Left ventricle myocardium inferior (tissue), 1 donor: ENCODE measurements at regions not wholly inside any gene's neighbourhood (a gene's known extent, or its start where the extent isn't known, plus 50 kb on each side); places are given as distances from the start of the nearest gene placed in this dataset.

ENCODE experiments used
- DNase-seq: peaks from one replicate; pipeline ENCODE4 v3.0.0-alpha.2; 2020
- H3K27ac ChIP-seq: fragments of 200-600 bp; replicated peaks from 2 replicates; pipeline ENCODE4 v1.8.0; 2021
- H3K27me3 ChIP-seq: fragments of 200-600 bp; 2 replicates; pipeline ENCODE4 v1.8.0; 2021; ENCODE audit warnings: low read depth
- H3K36me3 ChIP-seq: fragments of 200-600 bp; 2 replicates; pipeline ENCODE4 v1.8.0; 2021
- H3K4me1 ChIP-seq: fragments of 200-600 bp; 2 replicates; pipeline ENCODE4 v1.8.0; 2021
- H3K4me3 ChIP-seq: fragments of 200-600 bp; 2 replicates; pipeline ENCODE4 v1.8.0; 2021; ENCODE audit warnings: mild to moderate bottlenecking, moderate library complexity
- H3K9me3 ChIP-seq: fragments of 200-600 bp; replicated peaks from 2 replicates; pipeline ENCODE4 v1.8.0; 2021
- intact Hi-C: fragments of 100-400 bp; cut with micrococcal nuclease; formaldehyde crosslinking; loops from one replicate; pipeline ENCODE4 v1.11.0; 2022
- TF ChIP-seq, protein P1 (sequence below): fragments of 200-600 bp; IDR thresholded peaks from 2 replicates; pipeline ENCODE4 v1.8.0; 2021; ENCODE audit warnings: antibody characterized with exemption, mild to moderate bottlenecking, borderline replicate concordance
- donor health status: DM: no; HTN: yes; CAD: no; lungs with severe emphysema.

DNA sequence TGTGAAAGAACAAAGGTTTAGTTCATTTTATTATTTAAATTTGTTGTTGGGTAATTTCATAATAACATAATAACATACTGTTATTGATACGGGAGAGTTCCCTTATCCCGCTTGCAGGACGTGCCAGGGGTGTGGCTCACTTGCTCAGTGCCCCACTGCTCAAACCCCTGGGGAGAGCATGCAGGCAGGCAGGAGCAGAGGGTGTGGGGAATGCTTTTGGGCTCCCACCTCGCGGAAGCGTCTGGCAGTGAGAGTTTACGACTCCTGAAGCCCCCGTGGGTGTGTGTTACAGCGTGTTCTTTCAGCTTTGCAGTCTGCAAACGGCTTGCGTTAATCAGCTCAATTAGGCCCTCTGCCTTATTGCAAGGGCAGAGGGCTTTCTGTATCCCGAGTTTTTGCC is 675.9 kb downstream of the SEMA5A start:
- H3K27me3 ChIP-seq = no peaks in the 10 kb centered on the region
- intact Hi-C loops = no loop called here
- DNase-seq = no peak
- H3K4me1 ChIP-seq = no peaks in the 10 kb centered on the region
- H3K9me3 ChIP-seq = no peaks in the 10 kb centered on the region
- H3K4me3 ChIP-seq = no peak overlapping the region
- TF ChIP-seq, protein P1, sequence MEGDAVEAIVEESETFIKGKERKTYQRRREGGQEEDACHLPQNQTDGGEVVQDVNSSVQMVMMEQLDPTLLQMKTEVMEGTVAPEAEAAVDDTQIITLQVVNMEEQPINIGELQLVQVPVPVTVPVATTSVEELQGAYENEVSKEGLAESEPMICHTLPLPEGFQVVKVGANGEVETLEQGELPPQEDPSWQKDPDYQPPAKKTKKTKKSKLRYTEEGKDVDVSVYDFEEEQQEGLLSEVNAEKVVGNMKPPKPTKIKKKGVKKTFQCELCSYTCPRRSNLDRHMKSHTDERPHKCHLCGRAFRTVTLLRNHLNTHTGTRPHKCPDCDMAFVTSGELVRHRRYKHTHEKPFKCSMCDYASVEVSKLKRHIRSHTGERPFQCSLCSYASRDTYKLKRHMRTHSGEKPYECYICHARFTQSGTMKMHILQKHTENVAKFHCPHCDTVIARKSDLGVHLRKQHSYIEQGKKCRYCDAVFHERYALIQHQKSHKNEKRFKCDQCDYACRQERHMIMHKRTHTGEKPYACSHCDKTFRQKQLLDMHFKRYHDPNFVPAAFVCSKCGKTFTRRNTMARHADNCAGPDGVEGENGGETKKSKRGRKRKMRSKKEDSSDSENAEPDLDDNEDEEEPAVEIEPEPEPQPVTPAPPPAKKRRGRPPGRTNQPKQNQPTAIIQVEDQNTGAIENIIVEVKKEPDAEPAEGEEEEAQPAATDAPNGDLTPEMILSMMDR = no peak
- no peak overlapping the region for H3K27ac ChIP-seq
- H3K36me3 ChIP-seq = no peaks in the 10 kb centered on the region

DNA sequence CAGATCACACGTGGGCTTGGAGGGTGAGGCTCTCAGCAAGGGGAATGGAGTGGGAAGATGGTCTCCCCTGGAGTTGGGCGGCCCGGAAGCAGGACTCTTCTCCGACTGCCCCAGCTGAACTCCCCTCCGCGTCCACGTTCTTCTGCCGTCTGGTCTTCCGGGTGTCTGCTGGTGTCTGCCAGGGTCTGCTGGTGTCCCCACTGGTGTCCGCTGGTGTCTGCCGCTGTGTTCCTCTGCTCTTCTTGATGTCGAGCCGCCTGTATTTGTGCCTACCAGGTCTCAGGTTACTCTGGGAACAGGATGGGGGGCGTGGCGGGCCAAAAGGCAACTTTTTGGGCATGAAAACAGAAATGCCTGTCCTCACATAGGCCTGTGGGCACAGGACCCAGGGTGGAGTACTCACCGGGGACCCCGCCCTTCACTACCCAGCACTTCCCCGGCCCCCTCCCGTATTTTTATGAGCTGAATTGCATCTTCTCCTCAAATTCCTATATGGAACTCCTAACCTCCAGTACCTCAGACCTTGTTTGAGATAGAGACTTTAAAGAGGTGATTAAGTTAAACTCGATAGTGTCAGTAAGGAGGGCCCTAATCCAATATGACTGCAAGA is 675.4 kb downstream of the SEMA5A start:
- H3K27ac ChIP-seq = no peak overlapping the region
- H3K4me3 ChIP-seq = no peak overlapping the region
- no peak for DNase-seq
- no peaks in the 10 kb centered on the region for H3K9me3 ChIP-seq
- intact Hi-C loops = no loop called here
- TF ChIP-seq, protein P1 = no peak
- no peaks in the 10 kb centered on the region for H3K27me3 ChIP-seq
- no peaks in the 10 kb centered on the region for H3K4me1 ChIP-seq
- H3K36me3 ChIP-seq = no peaks in the 10 kb centered on the region

DNA sequence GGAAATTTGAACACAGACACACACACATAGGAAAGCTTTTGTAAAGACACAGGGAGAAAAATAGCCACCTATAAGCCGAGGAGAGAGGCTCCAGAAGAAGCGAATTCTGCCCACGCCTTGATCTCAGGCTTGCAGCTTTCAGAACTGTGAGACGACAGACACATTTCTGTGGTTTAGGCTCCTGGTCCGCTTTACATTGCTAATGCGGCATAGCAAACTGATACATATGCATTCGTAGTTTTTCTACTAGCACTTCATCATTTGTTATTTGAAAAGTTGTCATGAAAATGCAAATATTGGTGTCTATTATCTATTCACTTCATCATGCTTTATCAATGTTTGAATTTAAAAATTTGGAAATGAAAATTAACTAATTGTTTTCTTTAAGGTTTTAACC is 674.9 kb downstream of the SEMA5A start:
- Histone ChIP-seq H3K9me3 (no peaks in the 10 kb centered on the region), H3K4me3 (no peak overlapping the region), H3K4me1 (no peaks in the 10 kb centered on the region), H3K36me3 (no peaks in the 10 kb centered on the region), H3K27me3 (no peaks in the 10 kb centered on the region), H3K27ac (no peak overlapping the region)
- intact Hi-C loops = no loop called here
- DNase-seq = no peak
- TF ChIP-seq, protein P1 = no peak

DNA sequence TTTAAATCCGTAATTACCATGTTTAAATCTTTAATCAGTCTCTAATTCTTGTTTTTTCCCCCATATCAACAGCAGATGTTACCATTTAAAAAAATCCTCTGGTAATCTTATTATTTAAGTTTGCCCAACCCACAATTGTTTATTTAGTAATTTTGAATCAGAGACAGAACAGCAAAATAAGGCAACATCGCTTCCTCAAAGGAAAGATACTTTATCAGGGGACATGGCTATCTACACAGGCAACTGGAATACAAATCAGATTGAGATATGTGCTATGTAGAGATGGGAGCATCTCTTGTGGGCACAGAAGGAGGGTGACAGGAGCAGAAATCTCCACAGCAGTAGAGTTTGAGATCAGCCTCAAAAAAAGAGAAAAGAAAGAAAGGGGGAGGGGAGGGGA is 674.4 kb downstream of the SEMA5A start:
- Histone ChIP-seq H3K4me3 (no peak overlapping the region), H3K4me1 (no peaks in the 10 kb centered on the region), H3K9me3 (no peaks in the 10 kb centered on the region), H3K27me3 (no peaks in the 10 kb centered on the region), H3K36me3 (no peaks in the 10 kb centered on the region), H3K27ac (no peak overlapping the region)
- TF ChIP-seq, protein P1 = no peak
- DNase-seq = no peak
- intact Hi-C loops = no loop called here

DNA sequence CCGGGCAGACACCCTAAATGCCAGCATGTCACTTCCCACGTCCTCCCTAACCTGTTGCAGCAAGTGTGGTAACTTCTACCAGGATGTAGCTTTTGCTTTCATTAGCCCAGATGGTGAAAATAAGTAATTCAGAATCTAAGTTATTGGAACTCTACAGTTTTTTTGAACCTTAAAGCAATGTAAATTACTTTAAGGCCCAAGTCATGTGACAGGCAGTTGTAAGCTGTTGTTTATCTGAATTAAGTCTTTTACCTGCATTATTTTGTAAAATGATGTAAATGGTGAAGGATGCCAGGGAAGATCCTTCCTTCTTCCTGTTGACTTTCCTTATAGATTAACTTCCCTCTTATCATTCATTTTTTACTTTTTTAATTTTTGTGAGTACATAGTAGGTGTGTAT is 670.2 kb downstream of the SEMA5A start:
- DNase-seq = no peak
- intact Hi-C loops = no loop called here
- TF ChIP-seq, protein P1 = no peak
- H3K36me3 ChIP-seq = no peaks in the 10 kb centered on the region
- no peaks in the 10 kb centered on the region for H3K4me1 ChIP-seq
- no peak overlapping the region for H3K27ac ChIP-seq
- no peaks in the 10 kb centered on the region for H3K9me3 ChIP-seq
- H3K27me3 ChIP-seq = no peaks in the 10 kb centered on the region
- no peak overlapping the region for H3K4me3 ChIP-seq
